Panc1 (cell line): ENCODE measurements at regions not wholly inside any gene's neighbourhood (a gene's known extent, or its start where the extent isn't known, plus 50 kb on each side); places are given as distances from the start of the nearest gene placed in this dataset.

Experiments
- ATAC-seq: fragments of 200-7000 bp; cut with Tn5 transposase; 2 replicates; pipeline ENCODE4 v1.9.1; 2020; ENCODE audit warnings: mild to moderate bottlenecking, moderate library complexity
- BruUV-seq: library from RNA; stranded (reverse); fragments of 400-500 nt; replicated peaks from 2 replicates; lab custom pipeline; 2021; lab: Mats Ljungman, UMichigan
- CTCF ChIA-PET: fragments of 300-600 bp; sonication (Branson Sonifier 250); formaldehyde crosslinking; loops from one replicate; lab custom pipeline; 2022; ENCODE audit warnings: antibody characterized with exemption; lab: Charles Lee
- POLR2A ChIA-PET: fragments of 300-600 bp; sonication (Branson Sonifier 250); formaldehyde crosslinking; loops from one replicate; lab custom pipeline; 2022; ENCODE audit warnings: antibody characterized with exemption; lab: Charles Lee
- DNase-seq: peaks from one replicate; pipeline ENCODE4 v3.0.0-alpha.2; 2010; ENCODE audit warnings: low read depth, low spot score
- H3K27ac ChIP-seq: 2 replicates; pipeline ENCODE4 v1.5.1; 2011; ENCODE audit warnings: mild to moderate bottlenecking, low read length, inconsistent platforms
- H3K27me3 ChIP-seq: fragments of 200-500 bp; sonication (Bioruptor generic); 2 replicates; pipeline ENCODE4 v1.6.0; 2014; ENCODE audit warnings: low read length, inconsistent platforms; ENCODE audit not compliant: control insufficient read depth, insufficient read depth
- H3K36me3 ChIP-seq: fragments of 200-500 bp; sonication (Bioruptor generic); 2 replicates; pipeline ENCODE4 v1.5.1; 2014; ENCODE audit warnings: inconsistent platforms, mild to moderate bottlenecking, low read length, moderate library complexity; ENCODE audit not compliant: control insufficient read depth, insufficient read depth
- H3K4me1 ChIP-seq: 2 replicates; pipeline ENCODE4 v1.5.1; 2011; ENCODE audit warnings: inconsistent platforms, mild to moderate bottlenecking, low read length, moderate library complexity; ENCODE audit not compliant: control insufficient read depth, insufficient read depth
- H3K4me3 ChIP-seq, 2 experiments: 2 replicates each; pipeline ENCODE4 v1.5.1; 2011 to 2012; ENCODE audit warnings: low read depth in 2 of 2, low read length in 2 of 2, mild to moderate bottlenecking in 2 of 2, inconsistent platforms in 1 of 2, moderate library complexity in 1 of 2
- H3K9me3 ChIP-seq: fragments of 200-500 bp; sonication (Bioruptor generic); 2 replicates; pipeline ENCODE4 v1.5.1; 2014; ENCODE audit warnings: low read depth, mild to moderate bottlenecking, inconsistent platforms, low read length, moderate library complexity; ENCODE audit not compliant: control insufficient read depth, insufficient read depth
- POLR2AphosphoS5 ChIP-seq: IDR thresholded peaks from 2 replicates; pipeline ENCODE4 v1.6.1; 2012; ENCODE audit warnings: mild to moderate bottlenecking, low read depth, low read length, moderate library complexity
- SIN3A ChIP-seq: IDR thresholded peaks from 2 replicates; pipeline ENCODE4 v1.6.1; 2012; ENCODE audit warnings: low read depth, mild to moderate bottlenecking, low read length, moderate library complexity, borderline replicate concordance; ENCODE audit not compliant: insufficient read depth
- TCF7L2 ChIP-seq: IDR thresholded peaks from 2 replicates; pipeline ENCODE4 v1.6.1; 2011; ENCODE audit warnings: mild to moderate bottlenecking, low read depth, low read length, inconsistent platforms
- in situ Hi-C: cut with HindIII; loops from 2 replicates; pipeline ENCODE4 v1.10.0; 2016; ENCODE audit warnings: low sequenced_read_pairs, low pct_unique_long_range_greater_than_20kb
- intact Hi-C: fragments of 100-400 bp; cut with micrococcal nuclease; formaldehyde crosslinking; loops from one replicate; pipeline ENCODE4 v1.10.0; 2022; ENCODE audit not compliant: unreplicated experiment
- TF ChIP-seq, protein P1 (sequence below): fragments of 450-650 bp; IDR thresholded peaks from 2 replicates; pipeline ENCODE4 v1.5.1; 2017; ENCODE audit warnings: mild to moderate bottlenecking
- TF ChIP-seq, protein P2 (sequence below), 2 experiments: IDR thresholded peaks; 2 replicates each; pipeline ENCODE4 v1.6.1; 2011 to 2012; ENCODE audit warnings: low read depth in 2 of 2, control low read depth in 1 of 2, low read length in 1 of 2, mild to moderate bottlenecking in 1 of 2, moderate library complexity in 1 of 2; ENCODE audit not compliant: insufficient read depth in 1 of 2

DNA sequence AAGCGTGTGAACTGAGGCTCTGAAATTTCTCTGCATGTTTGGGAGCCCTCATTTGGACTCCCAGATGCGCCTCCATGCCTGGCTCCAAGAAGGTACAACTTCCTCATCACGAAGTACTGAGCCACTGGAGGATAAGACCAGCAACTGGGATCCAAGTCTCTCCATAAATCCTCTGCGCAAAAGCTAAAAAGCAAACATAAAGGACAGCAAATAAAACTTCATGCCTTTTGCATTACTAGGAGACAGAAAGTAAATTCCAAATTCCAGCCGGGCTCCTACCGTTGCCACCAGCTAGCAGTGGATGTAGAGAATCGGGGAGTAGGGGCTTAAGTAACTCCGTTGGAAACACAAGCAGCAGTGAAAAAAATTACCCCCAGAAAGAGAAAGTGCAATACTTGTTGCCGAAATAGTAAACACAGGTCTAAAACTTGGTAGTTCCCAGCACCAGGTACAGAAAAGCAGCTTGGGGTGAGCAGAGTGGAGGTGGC, 477.1 kb upstream of the TENM3 start:
- DNase-seq: no peak
- in situ Hi-C loops (no loop called here), intact Hi-C loops (no loop called here)
- Histone ChIP-seq H3K27me3 (no peaks in the 10 kb centered on the region), H3K27ac (no peak overlapping the region), H3K9me3 (no peaks in the 10 kb centered on the region), H3K36me3 (no peaks in the 10 kb centered on the region), H3K4me1 (no peaks in the 10 kb centered on the region), H3K4me3 (no peak overlapping the region; a peak in 1 of 4 replicates)
- CTCF ChIA-PET: no interaction called here
- POLR2A ChIA-PET: no interaction called here
- no TSS peak for BruUV-seq
- TF ChIP-seq TCF7L2 (no peak), POLR2AphosphoS5 (no peak), SIN3A (no peak)
- TF ChIP-seq, protein P1, sequence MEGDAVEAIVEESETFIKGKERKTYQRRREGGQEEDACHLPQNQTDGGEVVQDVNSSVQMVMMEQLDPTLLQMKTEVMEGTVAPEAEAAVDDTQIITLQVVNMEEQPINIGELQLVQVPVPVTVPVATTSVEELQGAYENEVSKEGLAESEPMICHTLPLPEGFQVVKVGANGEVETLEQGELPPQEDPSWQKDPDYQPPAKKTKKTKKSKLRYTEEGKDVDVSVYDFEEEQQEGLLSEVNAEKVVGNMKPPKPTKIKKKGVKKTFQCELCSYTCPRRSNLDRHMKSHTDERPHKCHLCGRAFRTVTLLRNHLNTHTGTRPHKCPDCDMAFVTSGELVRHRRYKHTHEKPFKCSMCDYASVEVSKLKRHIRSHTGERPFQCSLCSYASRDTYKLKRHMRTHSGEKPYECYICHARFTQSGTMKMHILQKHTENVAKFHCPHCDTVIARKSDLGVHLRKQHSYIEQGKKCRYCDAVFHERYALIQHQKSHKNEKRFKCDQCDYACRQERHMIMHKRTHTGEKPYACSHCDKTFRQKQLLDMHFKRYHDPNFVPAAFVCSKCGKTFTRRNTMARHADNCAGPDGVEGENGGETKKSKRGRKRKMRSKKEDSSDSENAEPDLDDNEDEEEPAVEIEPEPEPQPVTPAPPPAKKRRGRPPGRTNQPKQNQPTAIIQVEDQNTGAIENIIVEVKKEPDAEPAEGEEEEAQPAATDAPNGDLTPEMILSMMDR: no peak
- TF ChIP-seq, protein P2, sequence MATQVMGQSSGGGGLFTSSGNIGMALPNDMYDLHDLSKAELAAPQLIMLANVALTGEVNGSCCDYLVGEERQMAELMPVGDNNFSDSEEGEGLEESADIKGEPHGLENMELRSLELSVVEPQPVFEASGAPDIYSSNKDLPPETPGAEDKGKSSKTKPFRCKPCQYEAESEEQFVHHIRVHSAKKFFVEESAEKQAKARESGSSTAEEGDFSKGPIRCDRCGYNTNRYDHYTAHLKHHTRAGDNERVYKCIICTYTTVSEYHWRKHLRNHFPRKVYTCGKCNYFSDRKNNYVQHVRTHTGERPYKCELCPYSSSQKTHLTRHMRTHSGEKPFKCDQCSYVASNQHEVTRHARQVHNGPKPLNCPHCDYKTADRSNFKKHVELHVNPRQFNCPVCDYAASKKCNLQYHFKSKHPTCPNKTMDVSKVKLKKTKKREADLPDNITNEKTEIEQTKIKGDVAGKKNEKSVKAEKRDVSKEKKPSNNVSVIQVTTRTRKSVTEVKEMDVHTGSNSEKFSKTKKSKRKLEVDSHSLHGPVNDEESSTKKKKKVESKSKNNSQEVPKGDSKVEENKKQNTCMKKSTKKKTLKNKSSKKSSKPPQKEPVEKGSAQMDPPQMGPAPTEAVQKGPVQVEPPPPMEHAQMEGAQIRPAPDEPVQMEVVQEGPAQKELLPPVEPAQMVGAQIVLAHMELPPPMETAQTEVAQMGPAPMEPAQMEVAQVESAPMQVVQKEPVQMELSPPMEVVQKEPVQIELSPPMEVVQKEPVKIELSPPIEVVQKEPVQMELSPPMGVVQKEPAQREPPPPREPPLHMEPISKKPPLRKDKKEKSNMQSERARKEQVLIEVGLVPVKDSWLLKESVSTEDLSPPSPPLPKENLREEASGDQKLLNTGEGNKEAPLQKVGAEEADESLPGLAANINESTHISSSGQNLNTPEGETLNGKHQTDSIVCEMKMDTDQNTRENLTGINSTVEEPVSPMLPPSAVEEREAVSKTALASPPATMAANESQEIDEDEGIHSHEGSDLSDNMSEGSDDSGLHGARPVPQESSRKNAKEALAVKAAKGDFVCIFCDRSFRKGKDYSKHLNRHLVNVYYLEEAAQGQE (IDR thresholded peaks at IDR 0.05; ENCODE audit: insufficient read depth in 1 of 2, low read depth in 2 of 2, low read length in 1 of 2): no peak
- ATAC-seq: no peak

DNA sequence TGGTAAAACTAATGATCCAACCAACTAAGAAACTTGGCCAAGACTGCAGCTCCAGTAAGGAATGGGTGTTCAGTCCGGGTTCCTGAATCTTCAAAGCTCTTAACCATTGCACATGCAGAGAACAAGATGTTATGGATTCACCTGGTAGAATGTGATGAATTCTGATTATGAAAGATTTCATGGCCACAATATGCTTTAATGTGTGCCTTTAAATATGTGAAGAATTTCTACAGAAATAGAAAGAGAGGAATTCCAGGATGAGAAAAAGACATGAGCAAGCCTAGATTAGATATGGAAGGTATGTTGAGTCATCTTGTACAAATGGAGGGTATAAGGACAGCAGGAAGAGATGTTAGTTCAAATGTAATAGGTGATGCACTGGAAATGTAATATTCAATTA, 472.2 kb upstream of the TENM3 start:
- Histone ChIP-seq H3K27ac (no peak overlapping the region), H3K4me1 (no peaks in the 10 kb centered on the region), H3K27me3 (no peaks in the 10 kb centered on the region), H3K36me3 (no peaks in the 10 kb centered on the region), H3K4me3 (no peak overlapping the region), H3K9me3 (no peaks in the 10 kb centered on the region)
- in situ Hi-C loops (no loop called here), intact Hi-C loops (no loop called here)
- BruUV-seq: no TSS peak
- TF ChIP-seq, protein P1: no peak
- no peak for TF ChIP-seq POLR2AphosphoS5
- TF ChIP-seq SIN3A: no peak
- TF ChIP-seq TCF7L2: no peak
- TF ChIP-seq, protein P2 (IDR thresholded peaks at IDR 0.05; ENCODE audit: insufficient read depth in 1 of 2, low read depth in 2 of 2, low read length in 1 of 2): no peak
- CTCF ChIA-PET: no interaction called here
- DNase-seq (no peak), ATAC-seq (no peak)
- POLR2A ChIA-PET: no interaction called here
